HG02885 (cell line): ENCODE measurements at regions not wholly inside any gene's neighbourhood (a gene's known extent, or its start where the extent isn't known, plus 50 kb on each side); places are given as distances from the start of the nearest gene placed in this dataset.
A peak's percentile ranks its signal among the peaks of the same experiment; 100 is the strongest.

Source experiments
- ATAC-seq: cut with Tn5 transposase; IDR thresholded peaks from one replicate; pipeline ENCODE4 v1.9.1; 2021; ENCODE audit warnings: mild to moderate bottlenecking; ENCODE audit not compliant: unreplicated experiment, poor library complexity

DNA sequence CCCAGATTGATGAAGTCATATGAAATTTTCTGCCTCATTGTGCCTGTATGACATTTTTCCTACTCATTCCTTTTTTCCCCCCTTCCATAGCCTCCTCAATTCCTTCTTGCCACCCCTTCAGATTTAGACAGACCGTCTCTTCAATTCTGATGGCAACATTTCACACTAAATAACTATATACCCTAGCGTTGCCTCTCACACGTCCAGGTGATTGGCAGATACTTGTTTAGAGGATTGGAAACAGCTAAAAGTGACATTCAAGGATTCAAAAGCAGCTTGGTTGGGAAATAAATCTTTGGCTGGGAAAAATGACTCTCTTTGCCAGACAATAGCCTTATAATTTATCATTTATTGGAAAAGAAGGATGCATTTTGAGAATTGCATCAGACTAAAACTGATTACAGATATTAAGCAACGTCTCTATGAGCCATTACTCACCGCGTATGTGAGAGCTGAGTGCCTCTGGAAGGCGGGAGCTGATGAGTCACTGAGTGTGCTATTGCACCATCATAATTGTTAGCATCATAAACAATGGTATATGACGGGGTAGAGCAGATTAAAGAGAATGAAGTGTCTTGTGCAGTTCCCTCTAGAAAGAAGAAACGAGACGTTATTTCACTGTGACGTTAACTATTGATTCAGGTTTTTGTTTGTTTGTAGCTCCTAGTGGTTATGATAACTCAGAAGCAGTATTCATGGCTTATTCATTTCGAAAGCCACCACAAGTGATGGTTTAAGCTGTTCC, 61.1 kb upstream of the FAM216B start:
- ATAC-seq = peak; percentile 79

DNA sequence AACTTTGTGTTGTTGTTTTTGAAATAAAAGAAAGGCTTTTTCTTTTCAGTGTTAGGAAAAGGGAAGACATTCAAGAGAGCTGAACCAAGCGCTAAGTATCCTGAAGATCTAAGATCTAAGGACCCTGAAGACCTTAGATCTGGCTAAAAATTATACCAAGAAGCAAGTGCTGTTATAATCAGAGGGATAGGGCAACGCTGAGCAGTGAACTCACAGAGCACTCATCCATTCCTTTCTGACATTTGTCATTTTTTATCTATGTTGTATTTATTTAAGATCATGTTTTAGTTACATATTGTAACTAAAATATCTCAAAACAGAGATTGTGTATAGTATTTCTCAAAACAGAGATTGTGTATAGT, 60.5 kb upstream of the FAM216B start:
- peak; percentile 4 for ATAC-seq

DNA sequence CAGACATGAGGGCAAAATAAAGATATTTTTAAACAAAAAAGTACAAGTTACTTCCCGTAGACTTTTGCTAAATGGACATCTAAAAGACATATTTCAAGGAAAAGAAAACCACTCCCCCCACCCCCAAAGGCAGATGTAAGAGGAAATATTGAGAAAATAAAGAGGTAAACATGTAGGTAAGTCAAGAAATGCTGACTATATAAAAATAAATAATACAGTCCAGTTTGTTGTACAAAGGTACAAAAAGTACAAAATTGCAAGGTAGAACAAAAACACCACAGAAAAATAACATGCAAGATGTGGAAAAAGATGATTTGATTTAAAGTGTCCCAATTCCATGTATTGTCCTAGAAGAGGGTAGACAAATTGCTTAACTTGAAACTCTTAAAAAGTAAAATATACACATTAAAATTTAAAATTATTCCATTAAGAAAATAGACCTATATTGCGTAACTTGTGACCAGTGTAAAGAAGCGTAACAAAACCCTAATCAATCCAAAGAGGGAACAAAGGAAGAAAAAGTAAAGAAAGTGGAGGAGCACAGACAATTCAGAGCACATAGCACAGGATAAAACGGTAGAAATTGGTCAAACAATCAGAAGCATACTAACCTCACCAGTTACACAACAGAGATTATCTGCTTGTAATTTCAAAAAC, 58.4 kb upstream of the FAM216B start:
- no peak for ATAC-seq

DNA sequence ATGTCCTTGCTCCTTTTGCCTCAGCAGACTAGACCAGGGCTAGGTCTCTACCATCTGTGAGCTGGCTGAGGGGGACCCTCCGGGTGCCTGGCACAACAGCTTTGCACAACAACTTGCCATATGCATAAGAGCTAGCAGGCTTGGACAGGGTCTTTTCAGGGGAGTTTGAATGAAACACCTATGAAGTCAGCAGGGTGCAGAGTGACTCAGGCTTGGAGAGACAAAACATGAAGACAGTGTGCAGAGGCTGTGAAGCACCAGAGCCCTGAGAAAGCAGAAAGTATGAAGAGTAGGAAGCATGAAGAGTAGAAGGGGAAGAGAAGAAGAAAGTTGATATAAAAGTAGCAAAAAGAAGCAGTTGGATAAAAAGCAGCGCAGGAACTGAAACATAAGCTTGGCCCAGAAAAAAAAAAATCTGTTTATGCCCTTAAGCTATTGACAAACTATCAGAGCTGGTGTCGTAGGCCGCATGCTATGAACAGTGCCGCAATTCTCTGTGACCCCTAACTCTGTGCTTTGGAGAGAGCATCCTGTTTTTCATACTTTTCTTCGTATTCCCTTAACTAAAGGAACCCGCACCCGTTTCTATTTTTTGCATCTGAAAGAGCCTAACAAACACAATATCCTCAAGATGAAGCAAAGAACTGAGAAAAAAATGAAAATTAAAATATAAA, 52.7 kb upstream of the FAM216B start:
- ATAC-seq = no peak

DNA sequence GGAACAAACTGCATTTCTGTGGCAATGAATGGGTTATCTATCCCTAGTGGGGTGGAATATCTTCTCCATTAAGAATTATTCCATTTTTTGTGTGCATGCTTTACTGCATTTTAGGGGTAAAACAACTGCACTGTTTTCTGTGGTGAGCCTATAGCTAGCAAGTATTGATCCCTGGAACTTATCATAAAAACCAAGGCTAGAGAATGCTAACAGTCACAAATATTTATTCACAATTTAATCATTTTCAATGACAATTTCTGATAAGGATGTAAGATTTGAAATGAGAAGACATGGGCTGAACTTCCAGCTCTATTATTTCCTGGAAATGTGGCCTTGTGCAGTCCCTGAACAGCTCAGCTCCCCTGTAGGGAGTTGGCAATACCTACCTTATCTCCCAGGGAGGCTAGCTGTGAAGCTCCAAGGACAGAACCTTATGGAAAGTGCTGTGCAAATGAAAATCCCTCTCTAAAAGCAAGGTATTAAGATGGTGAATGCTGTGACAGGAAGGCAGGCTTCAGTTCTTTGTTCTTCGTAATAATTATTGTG, 51.5 kb upstream of the FAM216B start:
- ATAC-seq = no peak
